ENCODE measurements at regions not wholly inside any gene's neighbourhood (a gene's known extent, or its start where the extent isn't known, plus 50 kb on each side); places are given as distances from the start of the nearest gene placed in this dataset.
A peak's percentile ranks its signal among the peaks of the same experiment; 100 is the strongest.

DNA sequence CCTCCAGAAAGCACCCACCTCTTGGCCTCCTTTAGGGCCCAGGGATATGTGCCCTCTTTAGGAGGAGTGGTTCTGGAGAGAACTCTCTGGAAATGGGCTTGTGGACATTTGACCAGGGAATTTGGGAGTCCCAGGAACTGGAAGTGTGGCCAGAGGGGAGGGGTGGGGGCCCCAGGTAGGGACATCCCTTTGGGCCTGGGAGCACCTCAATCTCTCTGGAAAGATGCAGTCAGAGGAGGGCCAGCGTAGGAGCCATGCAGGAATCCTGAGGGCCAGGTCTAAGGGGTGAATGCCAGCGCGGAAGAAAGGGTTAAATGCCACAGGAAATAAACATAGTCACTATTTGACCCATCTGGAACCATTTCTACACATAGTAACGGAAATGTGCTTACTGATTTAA lies 50.3 kb upstream of the ITGA11 start:
- Histone ChIP-seq H3K9me3 (ENCODE audit: control insufficient read depth, low read length) (no peaks in the 10 kb centered on the region), H3K4me1 (ENCODE audit: control insufficient read depth in 1 of 2, insufficient read depth in 2 of 2, low read length in 2 of 2) (peaks cover 12 to 13% of the 10 kb centered on the region in 2 donors)

DNA sequence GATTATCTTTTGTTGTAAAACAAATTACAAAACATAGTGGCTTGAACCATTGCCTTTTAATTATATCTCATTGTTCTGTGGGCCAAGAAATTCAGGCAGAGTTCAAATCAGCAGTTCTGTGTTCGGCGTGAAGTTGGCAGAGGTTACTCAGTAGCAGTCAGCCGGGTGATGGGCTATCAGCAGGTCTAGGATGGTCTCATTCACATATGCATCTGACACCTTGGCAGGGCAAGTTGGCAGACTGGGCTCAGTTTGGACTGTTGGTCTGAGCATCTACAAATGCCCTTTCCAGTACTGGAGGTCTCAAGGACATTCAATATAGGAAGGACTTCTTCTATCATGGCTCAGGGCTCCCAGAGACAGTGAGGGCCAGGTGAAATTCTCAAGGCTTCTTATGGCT lies 51.2 kb upstream of the ITGA11 start:
- intact Hi-C loops (cut with DNase I) = loop anchor here in 1 of 2 donors (5.0 kb wide), 1 partner anchor 51 kb away; the partner anchor contains the start of gene ITGA11
- peak overlapping the region in 1 of 2 donors; percentile 54 for H3K27ac ChIP-seq (ENCODE audit: low read depth in 1 of 2, low read length in 2 of 2)
- H3K9me3 ChIP-seq (ENCODE audit: control insufficient read depth, low read length) = no peaks in the 10 kb centered on the region
- H3K36me3 ChIP-seq (ENCODE audit: control insufficient read depth in 1 of 2, insufficient read depth in 2 of 2, low read length in 1 of 2) = no peaks in the 10 kb centered on the region
- H3K4me3 ChIP-seq (ENCODE audit: low read length in 2 of 2) = no peak overlapping the region
- H3K4me1 ChIP-seq (ENCODE audit: control insufficient read depth in 1 of 2, insufficient read depth in 2 of 2, low read length in 2 of 2) = peaks cover 12 to 13% of the 10 kb centered on the region in 2 donors
- ATAC-seq (ENCODE audit: low FRiP score) (no peak), DNase-seq (no peak)
- 67 to 79% methylated on average over 3 of the region's 3 CpGs for WGBS, 2 donors
- no peaks in the 10 kb centered on the region for H3K27me3 ChIP-seq (ENCODE audit: control insufficient read depth in 1 of 2, insufficient read depth in 2 of 2, low read length in 1 of 2)

More for the DNA sequence above, 50.3 kb upstream of the ITGA11 start:
- 88 to 91% methylated on average over 4 of the region's 4 CpGs for WGBS, 2 donors
- ATAC-seq (ENCODE audit: low FRiP score) (no peak), DNase-seq (no peak)
- intact Hi-C loops (cut with DNase I) = loop anchor here in 1 of 2 donors (5.0 kb wide), 1 partner anchor 50 kb away; the partner anchor contains the start of gene ITGA11
- Histone ChIP-seq H3K4me3 (ENCODE audit: low read length in 2 of 2) (no peak overlapping the region), H3K27ac (ENCODE audit: low read depth in 1 of 2, low read length in 2 of 2) (no peak overlapping the region), H3K36me3 (ENCODE audit: control insufficient read depth in 1 of 2, insufficient read depth in 2 of 2, low read length in 1 of 2) (no peaks in the 10 kb centered on the region), H3K27me3 (ENCODE audit: control insufficient read depth in 1 of 2, insufficient read depth in 2 of 2, low read length in 1 of 2) (no peaks in the 10 kb centered on the region)

DNA sequence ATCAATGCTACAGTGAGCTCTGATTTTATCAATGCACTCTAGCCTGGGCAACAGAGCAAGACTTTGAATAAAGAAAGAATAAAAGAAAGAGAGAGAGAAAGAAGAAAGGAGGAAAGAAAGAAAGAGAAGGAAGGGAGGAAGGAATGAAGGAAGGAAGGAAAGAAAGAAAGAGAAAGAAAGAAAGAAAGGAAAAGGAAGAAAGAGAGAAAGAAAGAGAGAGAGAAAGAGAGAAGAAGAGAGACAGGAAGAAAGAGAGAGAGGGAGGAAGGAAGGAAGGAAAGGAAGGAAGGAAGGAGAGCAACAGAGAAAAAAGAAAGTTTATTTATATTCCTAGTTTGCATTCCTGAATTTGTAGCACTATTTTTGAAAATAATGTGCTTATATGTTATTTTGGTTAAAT lies 52.3 kb upstream of the ITGA11 start:
- H3K27ac ChIP-seq (ENCODE audit: low read depth in 1 of 2, low read length in 2 of 2) = peak overlapping the region in 1 of 2 donors; percentile 94
- intact Hi-C loops (cut with DNase I) = loop anchor here in 1 of 2 donors (5.0 kb wide), 1 partner anchor 52 kb away; the partner anchor contains the start of gene ITGA11
- peaks cover 12 to 13% of the 10 kb centered on the region in 2 donors for H3K4me1 ChIP-seq (ENCODE audit: control insufficient read depth in 1 of 2, insufficient read depth in 2 of 2, low read length in 2 of 2)
- H3K36me3 ChIP-seq (ENCODE audit: control insufficient read depth in 1 of 2, insufficient read depth in 2 of 2, low read length in 1 of 2) = no peaks in the 10 kb centered on the region
- ATAC-seq (ENCODE audit: low FRiP score) (no peak), DNase-seq (no peak)
- no peaks in the 10 kb centered on the region for H3K9me3 ChIP-seq (ENCODE audit: control insufficient read depth, low read length)
- H3K27me3 ChIP-seq (ENCODE audit: control insufficient read depth in 1 of 2, insufficient read depth in 2 of 2, low read length in 1 of 2) = no peaks in the 10 kb centered on the region
- no peak overlapping the region for H3K4me3 ChIP-seq (ENCODE audit: low read length in 2 of 2)

DNA sequence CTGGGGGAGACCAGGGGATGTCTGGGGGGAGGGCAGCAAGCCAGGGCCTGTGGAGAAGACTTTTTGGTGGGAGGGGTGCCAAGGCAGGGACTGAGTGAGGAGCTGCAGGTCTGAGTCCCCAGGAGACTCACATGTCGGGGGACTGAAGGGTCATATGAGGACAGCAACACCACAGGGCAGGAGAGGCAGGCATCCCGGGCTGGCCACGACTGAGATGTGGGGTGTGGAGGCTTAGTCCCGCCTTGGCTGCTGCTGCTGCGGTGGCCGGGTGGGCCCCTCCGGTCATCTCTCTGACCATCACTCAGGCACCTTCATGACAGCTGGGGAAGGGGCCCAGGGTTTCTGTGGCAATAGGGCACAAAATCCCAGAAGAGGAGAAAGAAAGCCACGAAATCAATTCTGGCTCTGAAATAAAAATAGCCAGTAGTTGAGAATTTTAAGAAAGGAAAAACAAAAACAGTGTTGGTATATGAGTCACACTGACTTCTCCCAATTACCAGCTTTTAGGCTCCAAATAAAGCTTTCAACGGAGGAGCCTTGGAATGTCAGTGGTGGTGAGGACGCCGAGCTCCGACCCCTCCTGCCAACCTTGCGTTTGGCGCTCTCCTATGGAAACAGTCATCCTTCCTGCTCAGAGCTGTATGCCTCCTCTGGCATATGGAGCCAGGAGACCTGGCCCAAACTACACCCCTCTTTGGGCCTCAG lies 52.9 kb upstream of the ITGA11 start:
- ATAC-seq (ENCODE audit: low FRiP score) (peak; percentile 80), DNase-seq (peak; percentile 80 to 84)
- Histone ChIP-seq H3K27me3 (ENCODE audit: control insufficient read depth in 1 of 2, insufficient read depth in 2 of 2, low read length in 1 of 2) (no peaks in the 10 kb centered on the region), H3K36me3 (ENCODE audit: control insufficient read depth in 1 of 2, insufficient read depth in 2 of 2, low read length in 1 of 2) (no peaks in the 10 kb centered on the region), H3K27ac (ENCODE audit: low read depth in 1 of 2, low read length in 2 of 2) (peak overlapping the region; percentile 95 to 99), H3K9me3 (ENCODE audit: control insufficient read depth, low read length) (no peaks in the 10 kb centered on the region), H3K4me3 (ENCODE audit: low read length in 2 of 2) (no peak overlapping the region), H3K4me1 (ENCODE audit: control insufficient read depth in 1 of 2, insufficient read depth in 2 of 2, low read length in 2 of 2) (peaks cover 12 to 13% of the 10 kb centered on the region in 2 donors)
- 4 to 6% methylated on average over 14 of the region's 14 CpGs for WGBS, 2 donors
- intact Hi-C loops (cut with DNase I) = loop anchor here (5.0 kb wide), 3 partner anchors 53 to 123 kb away; partner anchors contain the start of gene ITGA11 (in 2 of the 2)

DNA sequence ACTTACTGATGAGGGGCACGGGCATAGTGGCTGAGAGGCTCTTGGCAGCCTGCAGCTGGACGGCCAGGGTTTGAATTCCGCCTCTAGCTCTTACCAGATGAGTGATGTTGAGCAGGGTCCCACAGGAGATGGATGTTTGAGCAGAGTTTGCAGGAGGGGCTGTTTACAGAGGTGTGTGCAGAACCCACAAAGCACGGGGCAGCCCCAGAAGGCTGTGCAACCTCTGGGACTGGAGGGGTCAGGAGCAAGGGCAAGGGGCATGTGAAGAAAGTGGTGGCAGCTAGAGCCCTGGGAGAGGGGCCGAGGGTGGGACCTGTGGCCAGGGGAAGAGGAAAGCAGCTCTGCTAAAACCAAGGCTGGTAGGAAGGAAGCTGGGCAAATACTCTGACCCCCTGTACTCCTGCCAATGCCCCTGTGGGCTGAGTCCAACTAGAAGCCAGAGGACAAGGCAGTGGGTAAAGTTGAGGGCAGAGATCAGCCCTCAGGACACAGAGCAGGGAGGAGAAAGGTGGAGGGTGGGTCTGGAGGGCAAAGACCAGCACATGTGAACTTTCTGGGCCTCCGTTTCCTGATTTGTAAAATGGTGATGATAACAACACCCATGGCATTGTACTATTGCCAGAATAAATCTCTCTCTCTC lies 53.9 kb upstream of the ITGA11 start:
- Histone ChIP-seq H3K4me3 (ENCODE audit: low read length in 2 of 2) (no peak overlapping the region), H3K27me3 (ENCODE audit: control insufficient read depth in 1 of 2, insufficient read depth in 2 of 2, low read length in 1 of 2) (no peaks in the 10 kb centered on the region), H3K9me3 (ENCODE audit: control insufficient read depth, low read length) (no peaks in the 10 kb centered on the region), H3K4me1 (ENCODE audit: control insufficient read depth in 1 of 2, insufficient read depth in 2 of 2, low read length in 2 of 2) (peaks cover 6 to 7% of the 10 kb centered on the region in 2 donors), H3K27ac (ENCODE audit: low read depth in 1 of 2, low read length in 2 of 2) (peak overlapping the region; percentile 95 to 99), H3K36me3 (ENCODE audit: control insufficient read depth in 1 of 2, insufficient read depth in 2 of 2, low read length in 1 of 2) (no peaks in the 10 kb centered on the region)
- intact Hi-C loops (cut with DNase I) = loop anchor here (5.0 kb wide), 3 partner anchors 54 to 124 kb away; partner anchors contain the start of gene ITGA11 (in 1 of the 2)
- DNase-seq = no peak
- no peak for ATAC-seq (ENCODE audit: low FRiP score)
- 58 to 65% methylated on average over 6 of the region's 6 CpGs for WGBS, 2 donors

DNA sequence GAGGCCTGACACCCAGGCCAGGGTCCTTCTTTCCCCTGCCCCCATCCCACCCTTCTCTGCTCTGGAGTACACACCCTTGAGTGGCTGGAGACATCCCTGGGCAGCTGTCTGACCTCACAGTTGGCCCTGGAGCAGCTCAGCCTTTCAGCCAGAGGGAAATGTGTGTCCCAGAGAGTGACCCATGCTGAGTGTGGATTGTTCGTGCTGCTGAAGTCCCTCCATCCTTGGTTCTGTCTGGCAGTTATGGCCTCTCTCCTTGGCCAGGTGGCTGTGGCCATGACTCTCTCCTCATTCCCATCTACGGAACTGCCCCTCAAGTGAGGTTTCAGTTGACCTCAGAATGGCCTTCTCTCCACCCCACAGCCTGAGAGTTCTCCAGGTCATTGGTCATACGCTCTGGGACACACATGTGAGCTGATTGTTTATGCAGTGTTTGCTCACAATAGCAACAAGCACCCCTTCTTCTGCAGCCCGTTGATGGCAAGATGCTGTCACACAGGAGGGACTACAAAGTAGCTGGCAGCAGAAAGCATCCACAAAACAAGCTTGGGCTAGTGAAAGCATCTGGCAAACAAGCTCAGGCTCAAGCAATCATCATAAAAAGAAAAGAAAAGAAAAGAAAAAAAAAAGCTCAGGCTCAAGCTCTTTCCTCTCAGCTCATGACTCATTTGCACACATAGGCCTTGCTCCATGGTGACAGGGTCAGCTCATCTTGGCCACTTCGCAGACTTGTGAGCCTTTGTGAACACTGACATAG lies 55.3 kb upstream of the ITGA11 start:
- intact Hi-C loops (cut with DNase I) = loop anchor here (5.0 kb wide), 3 partner anchors 55 to 125 kb away; partner anchors contain the start of gene ITGA11 (in 1 of the 2)
- no peak overlapping the region for H3K4me3 ChIP-seq (ENCODE audit: low read length in 2 of 2)
- 5 to 19% methylated on average over 5 of the region's 5 CpGs for WGBS, 2 donors
- no peak for DNase-seq
- peak; percentile 58 for ATAC-seq (ENCODE audit: low FRiP score)
- H3K4me1 ChIP-seq (ENCODE audit: control insufficient read depth in 1 of 2, insufficient read depth in 2 of 2, low read length in 2 of 2) = peaks cover 6 to 7% of the 10 kb centered on the region in 2 donors
- H3K9me3 ChIP-seq (ENCODE audit: control insufficient read depth, low read length) = no peaks in the 10 kb centered on the region
- H3K36me3 ChIP-seq (ENCODE audit: control insufficient read depth in 1 of 2, insufficient read depth in 2 of 2, low read length in 1 of 2) = no peaks in the 10 kb centered on the region
- no peaks in the 10 kb centered on the region for H3K27me3 ChIP-seq (ENCODE audit: control insufficient read depth in 1 of 2, insufficient read depth in 2 of 2, low read length in 1 of 2)
- peak overlapping the region; percentile 79 to 95 for H3K27ac ChIP-seq (ENCODE audit: low read depth in 1 of 2, low read length in 2 of 2)

DNA sequence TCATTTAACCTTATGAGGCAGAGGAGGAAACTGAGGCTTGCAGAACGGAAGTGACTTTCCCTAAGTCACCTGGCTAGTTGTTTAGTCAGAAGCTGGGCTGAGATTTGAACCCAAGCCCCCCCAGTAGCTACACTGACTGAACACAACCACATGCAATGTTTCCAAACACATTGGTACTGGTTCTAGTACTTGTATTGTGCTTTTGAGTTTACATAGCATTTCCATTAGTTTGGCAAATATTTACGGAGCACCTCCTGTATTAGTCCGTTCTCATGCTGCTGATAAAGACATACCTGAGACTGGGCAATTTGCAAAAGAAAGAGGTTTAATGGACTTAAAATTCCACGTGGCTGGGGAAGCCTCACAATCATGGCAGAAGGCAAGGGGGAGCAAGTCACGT lies 56.3 kb upstream of the ITGA11 start:
- Histone ChIP-seq H3K27ac (ENCODE audit: low read depth in 1 of 2, low read length in 2 of 2) (peak overlapping the region; percentile 9 to 55), H3K4me3 (ENCODE audit: low read length in 2 of 2) (no peak overlapping the region), H3K9me3 (ENCODE audit: control insufficient read depth, low read length) (no peaks in the 10 kb centered on the region), H3K27me3 (ENCODE audit: control insufficient read depth in 1 of 2, insufficient read depth in 2 of 2, low read length in 1 of 2) (no peaks in the 10 kb centered on the region), H3K36me3 (ENCODE audit: control insufficient read depth in 1 of 2, insufficient read depth in 2 of 2, low read length in 1 of 2) (no peaks in the 10 kb centered on the region), H3K4me1 (ENCODE audit: control insufficient read depth in 1 of 2, insufficient read depth in 2 of 2, low read length in 2 of 2) (peaks cover 10 to 13% of the 10 kb centered on the region in 2 donors)
- intact Hi-C loops (cut with DNase I) = loop anchor here (5.0 kb wide), 3 partner anchors 54 to 126 kb away; partner anchors contain the start of gene ITGA11 (in 1 of the 2)
- ATAC-seq (ENCODE audit: low FRiP score) = no peak
- 83 to 88% methylated on average over 5 of the region's 5 CpGs for WGBS, 2 donors
- DNase-seq = no peak

DNA sequence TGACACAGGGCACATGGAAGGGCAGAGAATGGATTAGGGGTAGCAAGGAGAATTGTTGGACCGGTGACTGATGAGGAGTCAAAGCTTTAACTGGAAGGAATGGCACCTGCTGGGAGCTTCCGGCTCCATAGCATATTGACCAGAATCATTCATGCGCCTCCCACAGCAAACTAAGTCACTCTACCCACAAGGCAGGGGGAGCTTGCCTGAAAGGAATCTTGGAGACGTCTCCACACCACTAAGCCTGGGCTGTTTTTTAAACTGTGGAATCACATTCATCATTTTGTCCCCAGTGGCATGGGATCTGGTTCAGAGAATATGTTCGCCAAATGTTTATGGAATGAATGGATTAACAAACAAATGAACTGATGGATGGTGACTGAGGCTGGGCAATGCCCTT lies 57.0 kb upstream of the ITGA11 start:
- intact Hi-C loops (cut with DNase I) = loop anchor here (5.0 kb wide), 3 partner anchors 53 to 127 kb away; partner anchors contain the start of gene ITGA11 (in 1 of the 2)
- no peak for DNase-seq
- no peaks in the 10 kb centered on the region for H3K36me3 ChIP-seq (ENCODE audit: control insufficient read depth in 1 of 2, insufficient read depth in 2 of 2, low read length in 1 of 2)
- no peak overlapping the region for H3K4me3 ChIP-seq (ENCODE audit: low read length in 2 of 2)
- ATAC-seq (ENCODE audit: low FRiP score) = no peak
- WGBS, 2 donors = 78 to 79% methylated on average over 5 of the region's 5 CpGs
- peak overlapping the region in 1 of 2 donors; percentile 45 for H3K27ac ChIP-seq (ENCODE audit: low read depth in 1 of 2, low read length in 2 of 2)
- H3K9me3 ChIP-seq (ENCODE audit: control insufficient read depth, low read length) = no peaks in the 10 kb centered on the region
- no peaks in the 10 kb centered on the region for H3K27me3 ChIP-seq (ENCODE audit: control insufficient read depth in 1 of 2, insufficient read depth in 2 of 2, low read length in 1 of 2)
- peaks cover 10 to 13% of the 10 kb centered on the region in 2 donors for H3K4me1 ChIP-seq (ENCODE audit: control insufficient read depth in 1 of 2, insufficient read depth in 2 of 2, low read length in 2 of 2)

Data from aorta (tissue), 5 donors.